ELR (cell line): ENCODE measurements at regions not wholly inside any gene's neighbourhood (a gene's known extent, or its start where the extent isn't known, plus 50 kb on each side); places are given as distances from the start of the nearest gene placed in this dataset.

Source experiments
- DNase-seq: peaks from one replicate; pipeline ENCODE4 v3.0.0-alpha.2; 2015; ENCODE audit warnings: low read depth

- no peak for DNase-seq
Observed at GRCh38 chr1:80894921-80895320, 905.8 kb upstream of the ADGRL2 start.

DNA sequence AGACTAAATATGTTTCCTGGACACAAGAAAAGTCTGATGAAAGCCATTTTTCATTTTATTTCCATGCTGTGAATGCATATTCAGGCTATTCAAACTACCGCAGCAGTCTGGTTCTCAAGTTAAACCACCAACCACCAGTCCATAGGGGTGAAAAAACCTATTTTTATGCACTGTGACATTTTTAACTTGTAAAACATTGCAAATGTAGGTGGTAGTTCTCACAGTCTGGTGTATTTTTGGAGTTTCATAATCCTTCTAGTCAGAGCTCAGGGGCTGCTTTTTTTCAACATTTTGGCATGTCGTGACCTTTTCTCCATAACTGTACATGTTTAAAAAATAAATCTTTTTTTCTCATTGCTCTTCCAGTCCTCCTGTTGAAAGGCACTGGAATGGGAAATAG is 907.6 kb upstream of the ADGRL2 start:
- no peak for DNase-seq

DNA sequence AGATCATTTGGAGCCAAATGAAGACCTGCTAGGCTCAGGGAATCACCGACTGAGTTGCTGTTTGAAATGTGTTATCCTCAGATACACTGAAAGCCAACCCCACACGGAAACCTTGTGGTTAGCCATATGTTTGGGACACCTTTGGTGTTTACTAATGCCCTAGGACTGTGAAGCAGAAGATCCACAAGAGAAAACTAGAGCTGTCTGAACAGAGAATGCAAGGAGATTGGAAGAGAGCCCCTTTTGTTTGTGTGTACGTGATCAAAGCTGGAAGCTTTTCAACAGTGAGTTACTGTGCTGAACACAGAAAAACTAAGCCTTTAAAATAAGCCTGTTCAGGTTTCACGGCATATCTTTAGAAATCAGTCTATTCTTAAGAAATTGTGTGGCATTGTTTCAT is 908.2 kb upstream of the ADGRL2 start:
- no peak for DNase-seq

DNA sequence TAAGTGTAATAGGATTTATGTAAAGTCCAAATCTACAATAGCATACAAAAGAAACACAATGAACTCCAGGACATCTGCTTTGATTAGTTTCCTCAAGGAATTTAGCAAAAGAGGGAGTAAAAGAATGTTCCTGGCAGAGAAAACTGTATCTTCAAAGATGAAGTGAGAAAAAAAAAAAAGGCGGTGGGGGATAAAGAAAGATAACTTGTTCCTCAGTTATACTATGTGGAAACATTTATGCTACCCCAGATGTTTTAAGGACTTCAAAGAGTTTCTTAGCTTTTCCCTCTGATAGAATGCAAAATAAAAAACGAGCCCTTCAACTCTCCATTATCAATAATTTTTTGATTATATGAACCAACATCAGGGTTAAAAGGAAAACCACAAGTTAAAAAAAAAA is 908.9 kb upstream of the ADGRL2 start:
- no peak for DNase-seq

- DNase-seq = peak; percentile 67
Observed at GRCh38 chr1:80882553-80882952, 918.2 kb upstream of the ADGRL2 start.

DNA sequence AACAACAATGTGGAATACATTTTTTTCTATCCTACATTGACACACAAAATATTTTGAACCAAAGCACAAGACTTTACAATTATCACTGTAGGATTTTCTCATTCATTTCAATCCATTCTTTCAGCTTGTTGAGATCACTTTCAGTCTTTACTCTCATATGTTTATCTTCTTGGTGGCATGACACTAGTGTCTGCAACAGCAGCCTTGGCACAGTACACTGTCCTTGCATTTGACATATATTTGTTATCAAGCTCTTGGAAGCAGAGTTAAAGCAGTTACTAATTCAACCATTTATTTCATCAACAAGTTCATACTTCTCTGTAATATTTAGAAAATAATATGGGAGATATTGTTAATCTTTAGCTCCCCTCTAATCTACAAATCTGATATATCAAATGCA is 922.4 kb upstream of the ADGRL2 start:
- no peak for DNase-seq

- no peak for DNase-seq
Observed at GRCh38 chr1:80876035-80876434, 924.7 kb upstream of the ADGRL2 start.

- no peak for DNase-seq
Observed at GRCh38 chr1:80869299-80869698, 931.4 kb upstream of the ADGRL2 start.

DNA sequence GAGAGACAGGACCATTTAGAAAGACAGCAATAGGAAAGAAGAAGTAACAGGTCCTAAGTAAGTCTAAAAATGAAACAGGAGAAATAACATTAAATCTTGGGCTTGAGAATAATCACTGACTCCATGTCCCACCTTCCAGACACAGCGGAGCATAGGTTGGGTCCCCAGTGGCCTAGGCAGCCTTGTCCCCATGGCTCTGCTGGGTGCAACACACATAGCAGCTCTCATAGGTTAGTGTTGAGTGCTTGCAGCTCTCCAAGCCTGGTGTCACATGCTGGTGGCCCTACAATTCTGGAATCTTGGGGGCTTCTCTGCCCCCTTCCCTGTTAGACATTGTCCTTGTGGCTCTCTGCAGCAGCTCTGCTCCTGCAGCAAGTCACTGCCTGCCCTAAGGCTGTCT is 952.8 kb upstream of the ADGRL2 start:
- no peak for DNase-seq

GRCh38 chr1:80846966-80847365 is 953.8 kb upstream of the ADGRL2 start:
- DNase-seq = no peak

- DNase-seq = no peak
Observed at GRCh38 chr1:80842796-80843195, 957.9 kb upstream of the ADGRL2 start.

DNA sequence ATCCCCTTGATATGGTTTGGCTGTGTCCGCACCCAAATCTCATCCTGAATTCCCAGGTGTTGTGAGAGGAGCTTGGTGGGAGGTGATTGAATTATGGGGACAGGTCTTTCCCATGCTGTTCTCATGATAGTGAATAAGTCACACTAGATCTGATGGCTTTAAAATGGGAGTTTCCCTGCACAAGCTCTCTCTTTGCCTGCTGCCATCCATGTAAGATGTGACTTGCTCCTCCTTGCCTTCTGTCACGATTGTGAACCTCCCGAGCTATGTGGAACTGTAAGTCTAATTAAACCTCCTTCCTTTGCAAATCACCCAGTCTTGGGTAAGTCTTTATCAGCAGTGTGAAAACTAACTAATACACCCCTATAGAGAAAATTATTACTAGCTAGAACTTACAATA is 959.5 kb upstream of the ADGRL2 start:
- no peak for DNase-seq

DNA sequence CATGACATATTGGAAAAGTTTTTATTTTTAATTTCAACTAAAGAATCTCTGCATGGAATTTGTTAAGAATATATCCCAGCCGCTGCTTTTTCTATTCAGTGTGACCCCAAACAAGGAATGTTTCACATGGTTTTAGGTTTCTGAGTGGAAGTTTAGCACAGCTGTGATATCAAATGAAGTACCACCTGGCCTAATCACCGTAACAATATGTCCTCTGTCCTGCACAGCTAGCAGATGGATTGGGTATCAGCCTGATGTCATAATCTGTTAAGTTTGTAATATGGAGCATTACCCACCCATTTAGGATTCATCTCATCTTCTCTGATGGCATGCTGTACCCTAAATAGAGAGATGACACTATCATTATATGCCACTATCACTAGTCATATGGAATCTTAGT is 963.7 kb upstream of the ADGRL2 start:
- DNase-seq = no peak

GRCh38 chr1:80836505-80836904 is 964.2 kb upstream of the ADGRL2 start:
- DNase-seq = no peak

GRCh38 chr1:80827666-80828065 is 973.1 kb upstream of the ADGRL2 start:
- no peak for DNase-seq

DNA sequence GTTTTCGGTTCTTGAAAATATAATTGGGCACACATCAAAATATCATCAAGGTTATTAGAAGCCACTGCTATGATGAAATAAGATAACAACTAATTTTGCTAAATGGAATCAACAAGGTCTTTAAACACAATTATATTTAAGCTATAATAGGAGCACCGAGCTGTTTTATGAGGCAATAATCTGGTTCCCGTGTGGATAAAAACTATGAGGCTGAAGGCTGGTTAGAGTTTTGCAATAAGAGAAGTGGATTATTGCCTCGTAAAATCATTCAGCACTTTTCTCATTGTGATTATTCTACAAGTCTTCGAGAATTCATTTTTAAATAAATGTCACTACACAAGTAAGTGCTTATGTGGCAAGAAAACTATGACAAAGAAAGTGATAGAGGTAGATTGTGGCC is 975.7 kb upstream of the ADGRL2 start:
- no peak for DNase-seq

DNA sequence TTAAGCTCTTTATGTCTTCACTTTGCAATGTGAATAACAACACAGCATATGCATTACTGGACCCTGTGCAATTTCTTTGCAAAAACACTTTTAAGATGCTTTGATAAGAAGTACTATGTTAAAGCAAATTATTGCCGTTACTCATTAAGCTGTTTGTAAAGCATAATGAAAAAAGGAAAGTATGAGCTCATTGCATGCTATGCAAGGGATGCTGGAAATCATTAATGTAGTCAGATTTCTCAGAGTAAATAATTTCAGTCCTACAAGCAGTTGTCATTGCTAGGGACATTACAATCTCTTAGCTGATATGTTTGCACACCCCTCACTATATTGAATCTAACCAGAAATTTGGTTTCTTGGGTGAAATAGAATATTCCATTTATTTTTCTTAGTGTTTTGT is 982.5 kb upstream of the ADGRL2 start:
- no peak for DNase-seq

DNA sequence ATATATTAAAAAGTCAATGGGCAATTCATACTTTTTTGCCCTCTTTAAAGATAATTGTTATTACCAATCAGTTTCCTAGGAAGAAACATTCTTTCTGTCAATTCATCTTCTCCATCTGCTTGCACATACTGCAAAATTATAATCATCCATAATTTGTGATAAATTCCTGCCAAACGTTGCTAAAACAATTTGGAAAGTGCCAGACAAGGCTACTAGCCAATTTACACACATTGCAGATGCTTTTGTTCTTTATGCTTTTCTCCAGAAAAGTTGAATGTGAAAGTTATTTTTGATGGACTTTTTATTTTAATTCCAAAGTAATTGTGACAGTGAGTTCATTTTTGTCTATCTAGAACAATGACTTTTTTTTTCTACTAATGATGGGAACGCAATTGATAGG is 992.8 kb upstream of the ADGRL2 start:
- no peak for DNase-seq

GRCh38 chr1:80806431-80806830 is 994.3 kb upstream of the ADGRL2 start:
- no peak for DNase-seq

GRCh38 chr1:80801695-80802094 is 999.0 kb upstream of the ADGRL2 start:
- DNase-seq = peak; percentile 26

DNA sequence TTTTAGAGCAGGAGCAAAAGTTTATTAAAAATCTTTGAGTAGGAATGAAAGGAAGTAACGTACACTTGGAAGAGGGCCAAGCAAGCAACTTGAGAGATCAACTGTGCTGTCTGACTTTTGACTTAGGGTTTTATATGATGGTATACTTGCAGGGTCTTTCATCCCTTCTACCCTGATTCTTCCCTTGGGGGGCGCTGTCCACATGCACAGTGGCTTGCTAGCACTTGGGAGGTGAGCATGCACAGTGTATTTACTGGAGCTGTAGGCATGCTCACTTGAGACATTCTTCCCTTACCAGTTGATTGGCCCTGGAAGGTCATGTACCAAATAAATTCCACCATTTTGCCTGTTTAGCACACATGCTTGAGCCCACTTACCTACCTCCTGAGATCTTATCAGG is 1001.3 kb upstream of the ADGRL2 start:
- DNase-seq = no peak

DNA sequence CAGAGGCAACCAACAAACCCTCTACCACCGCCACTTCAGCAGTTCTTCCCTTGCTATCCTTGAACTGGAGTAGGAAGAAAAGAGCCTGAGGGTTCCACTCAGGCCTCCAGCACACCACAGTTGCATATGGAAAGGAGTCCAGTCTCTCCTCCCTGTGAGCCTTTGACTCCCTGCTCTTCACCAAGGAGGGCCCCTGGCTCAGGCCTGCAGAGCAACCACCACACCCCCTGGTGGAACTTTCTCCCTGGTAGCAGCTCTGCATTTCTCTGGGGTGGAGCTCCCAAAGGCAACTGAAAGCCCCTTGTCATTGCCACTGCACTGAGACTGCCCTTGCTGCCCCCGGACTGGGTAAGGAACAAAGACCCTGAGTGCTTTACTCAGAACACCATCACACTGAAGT is 1021.5 kb upstream of the ADGRL2 start:
- DNase-seq = no peak

- no peak for DNase-seq
Observed at GRCh38 chr1:80778094-80778840, 1022.5 kb upstream of the ADGRL2 start.

DNA sequence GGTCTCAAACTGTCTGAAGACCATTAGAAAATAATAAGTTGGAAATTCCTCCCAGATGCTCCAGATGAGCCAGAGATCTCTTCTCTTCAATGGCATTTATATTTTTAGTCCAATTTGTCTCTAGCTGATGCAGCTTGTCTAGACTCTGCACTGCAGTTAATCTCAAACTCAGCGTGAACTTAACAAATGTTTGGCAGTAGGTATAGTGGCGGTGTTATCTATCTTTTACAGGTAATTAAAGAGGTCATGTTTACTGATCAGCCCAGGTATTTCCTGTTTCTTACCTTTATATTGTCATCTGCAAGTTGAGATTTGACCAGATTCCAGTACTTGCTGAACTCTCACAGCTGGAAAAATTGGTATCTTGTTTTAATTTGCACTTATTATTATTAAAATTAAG is 1024.5 kb upstream of the ADGRL2 start:
- no peak for DNase-seq
